DND-41 (cell line): ENCODE measurements at regions not wholly inside any gene's neighbourhood (a gene's known extent, or its start where the extent isn't known, plus 50 kb on each side); places are given as distances from the start of the nearest gene placed in this dataset.

ENCODE experiments used
- CTCF ChIP-seq: IDR thresholded peaks from 2 replicates; pipeline ENCODE4 v1.5.1; 2012; ENCODE audit warnings: borderline replicate concordance, low read length, moderate library complexity, mild to moderate bottlenecking; ENCODE audit not compliant: poor library complexity, severe bottlenecking; ENCODE audit errors: extremely low read depth
- EZH2 ChIP-seq: IDR thresholded peaks from 3 replicates; pipeline ENCODE4 v1.6.1; 2012; ENCODE audit warnings: borderline replicate concordance, low read depth, mild to moderate bottlenecking, moderate library complexity, low read length, inconsistent platforms; ENCODE audit not compliant: severe bottlenecking

DNA sequence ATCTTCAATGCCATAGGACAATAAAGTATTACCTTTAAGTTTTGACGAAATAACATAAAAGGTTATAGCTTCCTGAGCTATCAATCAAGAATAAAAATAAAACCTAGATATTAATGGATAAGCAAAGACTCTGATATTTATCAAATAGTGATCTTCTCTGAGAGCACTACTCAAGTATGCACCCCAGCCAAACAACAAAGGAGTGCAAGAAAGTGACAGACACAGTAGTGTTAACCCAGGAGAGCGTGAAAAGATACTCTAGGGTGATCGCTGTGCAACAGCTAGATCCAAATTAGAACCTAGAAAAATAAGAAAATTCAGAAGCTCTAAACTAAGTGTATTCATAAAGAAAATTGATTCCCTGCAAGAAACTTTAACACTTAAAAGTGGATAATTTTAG lies 83.5 kb upstream of the CDYL start:
- no peak for TF ChIP-seq CTCF
- no peak for TF ChIP-seq EZH2
